SJCRH30 (cell line): ENCODE measurements at regions not wholly inside any gene's neighbourhood (a gene's known extent, or its start where the extent isn't known, plus 50 kb on each side); places are given as distances from the start of the nearest gene placed in this dataset.
"Not testable (repeated sequence)": the region's sequence is repeated elsewhere in the genome, so short reads cannot be mapped to it uniquely, and the experiment has no call there.

ENCODE experiments used
- DNase-seq, 2 experiments: peaks; one replicate each; pipeline ENCODE4 v3.0.0-alpha.2; 2015 to 2020
- H3K27ac ChIP-seq: fragments of 250-450 bp; sonication (Bioruptor Pico); 2 replicates; pipeline ENCODE4 v1.5.1; 2020; ENCODE audit warnings: mild to moderate bottlenecking, moderate library complexity
- H3K27me3 ChIP-seq: fragments of 250-450 bp; sonication (Bioruptor Pico); 2 replicates; pipeline ENCODE4 v1.5.1; 2020; ENCODE audit warnings: mild to moderate bottlenecking, moderate library complexity
- H3K36me3 ChIP-seq: fragments of 250-450 bp; sonication (Bioruptor Pico); 2 replicates; pipeline ENCODE4 v1.5.1; 2020; ENCODE audit warnings: mild to moderate bottlenecking, moderate library complexity
- H3K4me1 ChIP-seq: fragments of 250-450 bp; sonication (Bioruptor Pico); 2 replicates; pipeline ENCODE4 v1.5.1; 2020; ENCODE audit warnings: mild to moderate bottlenecking, moderate library complexity
- H3K4me3 ChIP-seq: fragments of 250-450 bp; sonication (Bioruptor Pico); 2 replicates; pipeline ENCODE4 v1.5.1; 2020; ENCODE audit warnings: mild to moderate bottlenecking, moderate library complexity
- H3K9me3 ChIP-seq: fragments of 250-450 bp; sonication (Bioruptor Pico); replicated peaks from 2 replicates; pipeline ENCODE4 v1.5.1; 2020; ENCODE audit warnings: mild to moderate bottlenecking, moderate library complexity

DNA sequence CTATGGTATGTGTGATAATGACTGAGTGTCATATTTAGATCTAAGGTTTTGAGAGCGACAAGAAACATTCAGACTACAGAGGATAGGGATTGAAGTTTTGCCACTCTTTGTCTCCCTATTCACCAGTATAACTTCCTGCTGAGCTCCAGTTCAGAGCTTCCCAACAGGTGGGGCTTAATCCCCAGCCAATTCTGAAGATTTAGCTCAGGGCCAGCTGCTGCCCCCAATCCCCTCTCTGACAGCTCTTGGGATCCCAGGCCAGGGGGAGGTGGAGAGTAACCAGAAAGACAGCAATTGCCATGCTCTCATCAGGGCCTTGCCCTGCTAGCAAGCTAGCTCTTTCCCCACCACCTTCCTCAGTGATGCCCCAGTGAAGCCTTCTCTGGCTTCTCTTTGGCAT lies 57.8 kb downstream of the TRIL start:
- Histone ChIP-seq H3K27me3 (no peaks in the 10 kb centered on the region), H3K36me3 (no peaks in the 10 kb centered on the region), H3K4me3 (no peak overlapping the region), H3K9me3 (no peaks in the 10 kb centered on the region; the same call in 1 of the 2 replicates), H3K27ac (peak overlapping the region; percentile 95), H3K4me1 (peaks cover 38% of the 10 kb centered on the region)
- peak; percentile 98 to 99 for DNase-seq

DNA sequence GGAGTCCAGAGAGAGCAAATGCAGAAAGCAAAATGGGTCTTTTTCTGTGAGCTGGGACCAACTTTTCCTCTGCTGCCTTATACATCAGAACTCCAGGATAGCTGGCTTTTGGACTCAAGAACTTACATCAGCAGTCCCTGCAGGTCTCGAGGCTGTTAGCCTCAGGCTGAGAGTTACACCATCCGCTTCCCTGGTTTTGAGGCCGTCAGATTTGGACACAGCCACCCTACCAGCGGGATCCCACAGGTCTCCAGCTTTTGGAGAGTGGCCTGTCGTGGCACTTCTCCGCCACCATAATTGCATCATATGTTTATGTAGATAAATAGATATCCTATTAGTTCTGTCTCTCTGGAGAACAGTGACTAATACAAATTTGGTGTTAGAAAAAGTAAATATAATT lies 64.2 kb downstream of the TRIL start:
- H3K4me3 ChIP-seq, result no peak overlapping the region
- H3K9me3 ChIP-seq, result 0 out of 2 replicates have a peak, but pooled peaks cover 3% of the 10 kb centered on the region
- H3K27me3 ChIP-seq, result no peaks in the 10 kb centered on the region
- no peaks in the 10 kb centered on the region for H3K36me3 ChIP-seq
- no peaks in the 10 kb centered on the region for H3K4me1 ChIP-seq
- no peak overlapping the region for H3K27ac ChIP-seq
- no peak for DNase-seq

DNA sequence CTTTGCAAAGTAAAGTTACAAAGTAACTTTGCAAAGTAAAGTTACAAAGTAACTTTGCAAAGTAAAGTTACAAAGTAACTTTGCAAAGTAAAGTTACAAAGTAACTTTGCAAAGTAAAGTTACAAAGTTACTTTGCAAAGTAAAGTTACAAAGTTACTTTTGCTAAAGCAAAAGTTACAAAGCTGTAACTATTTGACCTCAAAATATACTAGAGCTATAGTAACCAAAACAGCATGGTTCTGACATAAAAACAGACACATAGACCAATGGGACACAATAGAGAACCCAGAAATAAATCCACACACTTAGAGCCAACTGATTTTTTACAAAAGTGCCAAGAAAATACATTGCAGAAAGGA lies 66.3 kb downstream of the TRIL start:
- H3K27me3 ChIP-seq, DNase-seq, H3K36me3 ChIP-seq, H3K27ac ChIP-seq, H3K4me1 ChIP-seq, H3K4me3 ChIP-seq, H3K9me3 ChIP-seq: not testable (repeated sequence)

DNA sequence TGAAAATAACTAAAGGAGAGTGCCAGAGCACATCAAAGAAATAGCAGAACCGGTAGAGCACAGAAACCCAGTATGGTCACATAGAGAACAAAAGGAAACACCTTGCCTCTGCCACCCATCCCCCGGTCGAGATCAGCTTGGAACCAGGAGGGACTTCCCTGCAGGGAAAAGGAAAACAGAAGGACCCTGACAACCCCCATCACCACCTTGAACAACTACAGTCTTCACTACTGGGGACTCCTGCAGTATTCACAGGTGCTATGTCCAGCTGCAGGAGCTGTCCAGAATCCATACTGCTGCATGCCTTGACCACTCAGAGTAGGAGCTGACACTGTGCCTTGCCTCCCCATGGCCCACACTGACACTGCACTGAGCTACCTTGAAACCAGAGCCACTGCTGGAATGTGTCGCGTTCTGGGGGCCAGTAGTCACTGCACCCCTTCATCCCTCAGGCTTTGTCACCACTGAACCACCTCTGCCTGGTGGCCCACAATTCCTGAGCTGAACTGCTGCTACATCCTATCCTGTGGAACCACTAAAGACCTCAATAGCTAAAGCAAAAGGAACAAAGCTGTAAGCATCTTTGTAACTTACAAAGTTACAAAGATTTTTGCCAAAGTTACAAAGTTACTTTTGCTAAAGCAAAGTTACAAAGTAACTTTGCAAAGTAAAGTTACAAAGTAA lies 66.8 kb downstream of the TRIL start:
- Histone ChIP-seq H3K9me3 (0 out of 2 replicates have a peak, but pooled peaks cover 3% of the 10 kb centered on the region), H3K27me3 (no peaks in the 10 kb centered on the region), H3K4me3 (no peak overlapping the region), H3K36me3 (no peaks in the 10 kb centered on the region), H3K27ac (no peak overlapping the region), H3K4me1 (no peaks in the 10 kb centered on the region)
- DNase-seq, result no peak

DNA sequence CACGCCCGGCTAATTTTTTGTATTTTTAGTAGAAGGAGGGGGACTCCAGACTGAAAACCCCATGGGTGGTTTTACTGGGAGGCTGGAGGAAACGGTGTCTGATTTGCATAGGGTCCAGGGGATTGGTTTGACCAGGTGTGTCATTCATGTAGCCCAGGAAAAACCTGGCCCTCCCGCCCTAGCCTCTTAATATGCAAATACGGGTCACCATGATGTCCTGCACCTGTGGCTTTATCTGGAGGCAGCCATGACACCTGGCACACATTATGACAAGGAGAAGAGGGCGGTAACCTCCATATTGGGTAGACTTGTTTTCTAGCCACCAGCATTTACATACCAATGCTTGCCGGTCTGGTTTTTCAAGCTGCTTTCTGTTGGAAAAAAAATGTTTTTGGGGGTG lies 68.0 kb downstream of the TRIL start:
- H3K9me3 ChIP-seq, result 0 out of 2 replicates have a peak, but pooled peaks cover 3% of the 10 kb centered on the region
- no peaks in the 10 kb centered on the region for H3K36me3 ChIP-seq
- no peaks in the 10 kb centered on the region for H3K4me1 ChIP-seq
- no peak overlapping the region for H3K27ac ChIP-seq
- DNase-seq, result no peak
- no peak overlapping the region for H3K4me3 ChIP-seq
- no peaks in the 10 kb centered on the region for H3K27me3 ChIP-seq

DNA sequence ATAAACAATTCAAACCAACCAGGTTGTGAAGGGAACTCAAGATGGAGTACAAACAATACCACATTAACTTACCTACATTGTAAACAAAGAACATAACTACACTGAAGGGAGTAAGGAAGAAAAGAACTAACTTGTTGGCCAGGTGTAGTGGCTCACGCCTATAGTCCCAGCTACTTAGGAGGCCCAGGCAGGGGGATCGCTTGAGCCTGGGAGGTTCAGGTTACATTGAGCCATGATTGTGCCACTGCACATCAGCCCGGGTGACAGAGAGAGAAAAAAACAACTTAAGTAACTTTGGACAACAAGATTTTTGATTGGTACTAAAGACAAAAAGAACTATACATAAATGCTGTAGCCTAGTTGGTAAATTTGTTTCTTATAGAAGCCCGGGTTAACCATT lies 68.8 kb downstream of the TRIL start:
- Histone ChIP-seq H3K4me1 (no peaks in the 10 kb centered on the region), H3K27ac (no peak overlapping the region), H3K4me3 (no peak overlapping the region), H3K27me3 (no peaks in the 10 kb centered on the region), H3K36me3 (no peaks in the 10 kb centered on the region), H3K9me3 (no peaks in the 10 kb centered on the region)
- DNase-seq, result peak in 1 of 2 experiments; percentile 38

DNA sequence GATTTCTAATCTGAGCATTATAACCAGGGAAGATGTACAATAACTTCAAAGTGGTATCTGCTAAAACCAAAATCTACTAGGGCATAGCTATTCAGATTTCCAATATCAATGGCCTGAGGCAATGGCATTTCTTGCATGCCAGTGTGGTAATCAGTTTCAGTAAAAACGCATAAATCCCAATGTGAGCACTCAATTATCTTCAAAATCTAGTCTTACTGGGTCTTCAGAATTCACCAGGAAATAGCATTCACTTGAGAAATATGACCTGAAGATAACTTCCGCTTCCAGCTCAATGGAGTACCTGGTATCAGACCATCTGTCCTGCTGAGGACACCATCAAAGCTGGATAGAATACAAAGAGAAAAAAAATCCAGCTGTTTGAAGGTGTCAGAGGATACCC lies 72.4 kb downstream of the TRIL start:
- no peak overlapping the region for H3K27ac ChIP-seq
- H3K27me3 ChIP-seq, result no peaks in the 10 kb centered on the region
- no peaks in the 10 kb centered on the region for H3K4me1 ChIP-seq
- no peaks in the 10 kb centered on the region for H3K9me3 ChIP-seq
- no peak for DNase-seq
- H3K4me3 ChIP-seq, result no peak overlapping the region
- H3K36me3 ChIP-seq, result no peaks in the 10 kb centered on the region

DNA sequence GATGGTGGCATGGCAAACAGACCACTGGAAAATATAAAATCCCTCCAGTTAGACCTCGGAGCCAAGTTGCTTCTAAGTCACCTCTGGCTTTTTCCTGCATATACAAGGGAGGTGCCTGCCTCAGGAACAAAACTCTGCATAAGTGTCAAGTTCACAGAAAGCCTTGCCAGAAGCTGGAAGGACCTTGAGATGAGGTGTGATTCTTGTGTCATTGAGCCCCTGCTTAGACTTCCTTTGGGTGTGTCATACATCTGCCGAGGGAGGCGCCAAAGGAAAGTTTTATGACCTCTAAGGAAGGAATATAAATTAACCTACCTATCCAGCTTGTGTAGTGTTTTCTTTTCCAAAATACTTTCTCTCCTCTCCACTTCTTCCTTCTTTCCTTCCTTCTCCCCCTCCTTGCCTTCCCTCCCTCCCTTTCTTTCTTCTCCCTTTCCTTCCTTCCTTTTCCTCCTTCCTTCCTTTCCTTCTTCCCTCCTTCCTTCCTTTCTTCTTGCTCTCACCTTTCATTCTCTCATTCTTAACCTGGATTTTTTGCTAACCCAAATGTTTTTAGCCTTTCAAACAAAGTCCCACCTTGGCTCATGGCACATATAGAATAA lies 75.2 kb downstream of the TRIL start:
- Histone ChIP-seq H3K4me1 (no peaks in the 10 kb centered on the region), H3K36me3 (no peaks in the 10 kb centered on the region), H3K9me3 (no peaks in the 10 kb centered on the region), H3K27ac (no peak overlapping the region), H3K4me3 (no peak overlapping the region), H3K27me3 (no peaks in the 10 kb centered on the region)
- DNase-seq, result no peak

DNA sequence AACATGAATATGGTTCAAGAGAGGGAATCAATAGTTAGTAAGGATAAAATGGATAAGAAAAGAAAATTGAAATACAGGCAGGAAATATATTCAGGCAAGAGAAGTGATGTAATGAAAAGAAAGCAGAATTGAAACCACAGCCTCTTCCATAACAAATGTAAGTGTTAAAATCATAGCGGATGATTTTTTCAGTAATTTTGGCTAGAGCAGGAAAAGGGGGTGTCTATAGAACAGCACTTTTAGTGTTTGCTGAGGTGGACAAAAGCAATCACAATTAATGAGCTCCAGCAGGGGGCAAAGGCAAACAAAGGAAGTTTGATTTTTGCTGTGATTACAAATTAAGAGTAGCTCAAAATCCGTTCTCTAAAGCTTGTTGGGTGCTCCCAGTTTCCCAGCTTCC lies 79.0 kb downstream of the TRIL start:
- Histone ChIP-seq H3K4me1 (no peaks in the 10 kb centered on the region), H3K36me3 (no peaks in the 10 kb centered on the region), H3K27me3 (no peaks in the 10 kb centered on the region), H3K4me3 (no peak overlapping the region), H3K27ac (no peak overlapping the region), H3K9me3 (no peaks in the 10 kb centered on the region)
- DNase-seq, result no peak

DNA sequence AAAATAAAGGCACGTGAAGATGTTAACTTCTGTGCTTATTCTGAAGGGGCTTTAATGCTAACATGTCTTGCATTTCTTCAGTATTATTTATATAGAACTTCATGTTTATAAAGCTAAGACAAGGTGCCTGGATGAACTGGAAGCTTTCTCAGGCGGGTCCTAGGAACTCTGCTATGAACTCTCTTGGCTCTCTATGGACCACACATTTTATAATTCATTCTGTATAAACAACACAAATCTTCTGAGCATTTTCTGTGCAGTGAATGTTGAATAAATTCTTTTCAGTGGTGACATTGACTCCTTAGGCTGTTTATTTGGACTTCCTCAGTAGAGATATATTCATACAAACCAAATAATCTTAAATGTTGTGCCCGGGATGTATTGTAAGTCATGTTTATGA lies 79.6 kb downstream of the TRIL start:
- no peaks in the 10 kb centered on the region for H3K36me3 ChIP-seq
- no peaks in the 10 kb centered on the region for H3K27me3 ChIP-seq
- DNase-seq, result no peak
- H3K27ac ChIP-seq, result no peak overlapping the region
- no peaks in the 10 kb centered on the region for H3K4me1 ChIP-seq
- no peaks in the 10 kb centered on the region for H3K9me3 ChIP-seq
- no peak overlapping the region for H3K4me3 ChIP-seq
